Activated T-helper 1 cell treated with Interleukin-2 at 50 U/mL for 16 hours (primary cell): ENCODE measurements at regions not wholly inside any gene's neighbourhood (a gene's known extent, or its start where the extent isn't known, plus 50 kb on each side); places are given as distances from the start of the nearest gene placed in this dataset.

Experiments used
- DNase-seq: peaks from one replicate; pipeline ENCODE4 v3.0.0-alpha.2; 2020; ENCODE audit warnings: low read depth

- DNase-seq = no peak
Measured at GRCh38 chr11:95378789-95379188, 147.8 kb upstream of the SESN3 start.

- no peak for DNase-seq
Measured at GRCh38 chr11:95378111-95378510, 147.1 kb upstream of the SESN3 start.

GRCh38 chr11:95375886-95376285 lies 144.9 kb upstream of the SESN3 start:
- DNase-seq = no peak

- no peak for DNase-seq
Measured at GRCh38 chr11:95375451-95375850, 144.4 kb upstream of the SESN3 start.

- no peak for DNase-seq
Measured at GRCh38 chr11:95374105-95374504, 143.1 kb upstream of the SESN3 start.

- no peak for DNase-seq
Measured at GRCh38 chr11:95373241-95373640, 142.2 kb upstream of the SESN3 start.

GRCh38 chr11:95372097-95372656 lies 141.2 kb upstream of the SESN3 start:
- DNase-seq = no peak

GRCh38 chr11:95371153-95371552 lies 140.2 kb upstream of the SESN3 start:
- no peak for DNase-seq

GRCh38 chr11:95367726-95368125 lies 136.7 kb upstream of the SESN3 start:
- DNase-seq = no peak

- no peak for DNase-seq
Measured at GRCh38 chr11:95365348-95365747, 134.3 kb upstream of the SESN3 start.

- no peak for DNase-seq
Measured at GRCh38 chr11:95364324-95365295, 133.6 kb upstream of the SESN3 start.

GRCh38 chr11:95363708-95364107 lies 132.7 kb upstream of the SESN3 start:
- no peak for DNase-seq

GRCh38 chr11:95363164-95363563 lies 132.2 kb upstream of the SESN3 start:
- DNase-seq = no peak

GRCh38 chr11:95361180-95361579 lies 130.2 kb upstream of the SESN3 start:
- DNase-seq = no peak

GRCh38 chr11:95360377-95361075 lies 129.5 kb upstream of the SESN3 start:
- no peak for DNase-seq

- DNase-seq = no peak
Measured at GRCh38 chr11:95359756-95360155, 128.8 kb upstream of the SESN3 start.

GRCh38 chr11:95359341-95359663 lies 128.3 kb upstream of the SESN3 start:
- no peak for DNase-seq

GRCh38 chr11:95358511-95359340 lies 127.7 kb upstream of the SESN3 start:
- DNase-seq = no peak

GRCh38 chr11:95354304-95354703 lies 123.3 kb upstream of the SESN3 start:
- no peak for DNase-seq

GRCh38 chr11:95353706-95354105 lies 122.7 kb upstream of the SESN3 start:
- DNase-seq = no peak

GRCh38 chr11:95352733-95353346 lies 121.8 kb upstream of the SESN3 start:
- DNase-seq = no peak
